HEK293 (cell line): ENCODE measurements at regions not wholly inside any gene's neighbourhood (a gene's known extent, or its start where the extent isn't known, plus 50 kb on each side); places are given as distances from the start of the nearest gene placed in this dataset.

Experiments
- CTCF ChIA-PET: fragments of 350-600 bp; formaldehyde crosslinking; extraction: SDS; loops from one replicate; lab custom pipeline; 2021; ENCODE audit warnings: antibody characterized with exemption; lab: Yijun Ruan, JAX
- POLR2A ChIA-PET: fragments of 300-600 bp; formaldehyde crosslinking; extraction: SDS; loops from one replicate; lab custom pipeline; 2020; ENCODE audit warnings: antibody characterized with exemption, inconsistent platforms; lab: Yijun Ruan, JAX
- H3K27ac ChIP-seq: fragments of 200-500 bp; sonication (Bioruptor generic); 2 replicates; pipeline ENCODE4 v1.5.1; 2014; ENCODE audit warnings: low read depth, low read length, control low read depth, inconsistent platforms; ENCODE audit errors: extremely low read depth
- H3K36me3 ChIP-seq, 2 experiments: fragments of 200-500 bp in 1 of 2; sonication (Bioruptor generic) in 1 of 2; 1 replicate in 1 of 2; 2 replicates in 1 of 2; pipeline ENCODE4 v1.5.1; 2014 to 2017; ENCODE audit warnings: inconsistent platforms in 2 of 2, low read length in 2 of 2; ENCODE audit not compliant: control insufficient read depth in 2 of 2, insufficient read depth in 1 of 2
- H3K4me1 ChIP-seq: fragments of 200-500 bp; sonication (Bioruptor generic); 2 replicates; pipeline ENCODE4 v1.5.1; 2014; ENCODE audit warnings: mild to moderate bottlenecking, low read length, inconsistent platforms; ENCODE audit not compliant: control insufficient read depth, insufficient read depth
- H3K4me3 ChIP-seq: 2 replicates; pipeline ENCODE4 v1.5.1; 2011; ENCODE audit warnings: low read depth, mild to moderate bottlenecking, control low read depth, low read length, moderate library complexity
- H3K9me3 ChIP-seq: fragments of 200-500 bp; sonication (Bioruptor generic); 2 replicates; pipeline ENCODE4 v1.5.1; 2014; ENCODE audit warnings: low read depth, low read length, inconsistent platforms; ENCODE audit not compliant: control insufficient read depth, insufficient read depth
- GFI1B ChIP-seq: fragments of 450-650 bp; formaldehyde crosslinking; IDR thresholded peaks from 2 replicates; pipeline ENCODE4 v1.5.1; 2016; ENCODE audit warnings: missing biosample characterization, missing genetic modification characterization
- GLI2 ChIP-seq: fragments of 450-650 bp; formaldehyde crosslinking; IDR thresholded peaks from 2 replicates; pipeline ENCODE4; 2017; ENCODE audit warnings: missing biosample characterization, missing genetic modification characterization, low read depth, borderline replicate concordance
- KLF16 ChIP-seq: fragments of 450-650 bp; formaldehyde crosslinking; IDR thresholded peaks from 2 replicates; pipeline ENCODE4 v1.5.1; 2017; ENCODE audit warnings: missing biosample characterization, missing genetic modification characterization
- SALL2 ChIP-seq: fragments of 450-650 bp; formaldehyde crosslinking; IDR thresholded peaks from 2 replicates; pipeline ENCODE4 v1.5.0; 2017; ENCODE audit warnings: missing biosample characterization, mild to moderate bottlenecking, missing genetic modification characterization, borderline replicate concordance
- SCRT1 ChIP-seq: fragments of 450-650 bp; formaldehyde crosslinking; IDR thresholded peaks from 2 replicates; pipeline ENCODE4 v1.5.1; 2016; ENCODE audit warnings: missing biosample characterization, missing genetic modification characterization, borderline replicate concordance
- SCRT2 ChIP-seq: fragments of 450-650 bp; formaldehyde crosslinking; IDR thresholded peaks from 2 replicates; pipeline ENCODE4 v1.5.1; 2016; ENCODE audit warnings: missing biosample characterization, missing genetic modification characterization
- SP7 ChIP-seq: fragments of 450-650 bp; formaldehyde crosslinking; IDR thresholded peaks from 2 replicates; pipeline ENCODE4 v1.5.1; 2016; ENCODE audit warnings: missing biosample characterization, missing genetic modification characterization
- YY2 ChIP-seq: fragments of 450-650 bp; formaldehyde crosslinking; IDR thresholded peaks from 2 replicates; pipeline ENCODE4 v1.5.1; 2016; ENCODE audit warnings: missing biosample characterization, missing genetic modification characterization
- ZNF114 ChIP-seq: fragments of 450-650 bp; formaldehyde crosslinking; IDR thresholded peaks from 2 replicates; pipeline ENCODE4 v1.5.0; 2017; ENCODE audit warnings: missing biosample characterization, missing genetic modification characterization
- ZNF175 ChIP-seq: fragments of 450-650 bp; formaldehyde crosslinking; IDR thresholded peaks from 2 replicates; pipeline ENCODE4 v1.5.1; 2016; ENCODE audit warnings: missing biosample characterization, missing genetic modification characterization
- ZNF202 ChIP-seq: fragments of 450-650 bp; formaldehyde crosslinking; IDR thresholded peaks from 2 replicates; pipeline ENCODE4 v1.5.1; 2016; ENCODE audit warnings: missing biosample characterization, missing genetic modification characterization, borderline replicate concordance
- ZNF248 ChIP-seq: fragments of 450-650 bp; formaldehyde crosslinking; IDR thresholded peaks from 2 replicates; pipeline ENCODE4 v1.5.1; 2017; ENCODE audit warnings: missing biosample characterization, missing genetic modification characterization
- ZNF416 ChIP-seq: fragments of 450-650 bp; formaldehyde crosslinking; IDR thresholded peaks from 2 replicates; pipeline ENCODE4 v1.5.1; 2016; ENCODE audit warnings: missing biosample characterization, missing genetic modification characterization
- ZNF521 ChIP-seq: fragments of 450-650 bp; formaldehyde crosslinking; IDR thresholded peaks from 2 replicates; pipeline ENCODE4 v1.5.1; 2017; ENCODE audit warnings: missing biosample characterization, mild to moderate bottlenecking, missing genetic modification characterization
- ZNF629 ChIP-seq: fragments of 450-650 bp; formaldehyde crosslinking; IDR thresholded peaks from 2 replicates; pipeline ENCODE4 v1.5.1; 2017; ENCODE audit warnings: missing biosample characterization, missing genetic modification characterization
- ZNF660 ChIP-seq: fragments of 450-650 bp; IDR thresholded peaks from 2 replicates; pipeline ENCODE4 v1.5.1; 2018; ENCODE audit warnings: missing biosample characterization, mild to moderate bottlenecking, missing genetic modification characterization
- ZNF777 ChIP-seq: fragments of 450-650 bp; formaldehyde crosslinking; IDR thresholded peaks from 2 replicates; pipeline ENCODE4 v1.5.1; 2017; ENCODE audit warnings: missing biosample characterization, missing genetic modification characterization, borderline replicate concordance
- TF ChIP-seq, protein P1 (sequence below): fragments of 450-650 bp; formaldehyde crosslinking; IDR thresholded peaks from 2 replicates; pipeline ENCODE4 v1.5.1; 2016; ENCODE audit warnings: missing biosample characterization, missing genetic modification characterization
- TF ChIP-seq, protein P2 (sequence below): fragments of 450-650 bp; formaldehyde crosslinking; IDR thresholded peaks from 2 replicates; pipeline ENCODE4 v1.5.1; 2016; ENCODE audit warnings: missing biosample characterization, missing genetic modification characterization
- TF ChIP-seq, protein P3 (sequence below): fragments of 450-650 bp; formaldehyde crosslinking; IDR thresholded peaks from 2 replicates; pipeline ENCODE4 v1.5.1; 2016; ENCODE audit warnings: missing biosample characterization, missing genetic modification characterization
- TF ChIP-seq, protein P4 (sequence below): fragments of 450-650 bp; IDR thresholded peaks from 2 replicates; pipeline ENCODE4 v1.5.1; 2018; ENCODE audit warnings: missing biosample characterization, missing genetic modification characterization

DNA sequence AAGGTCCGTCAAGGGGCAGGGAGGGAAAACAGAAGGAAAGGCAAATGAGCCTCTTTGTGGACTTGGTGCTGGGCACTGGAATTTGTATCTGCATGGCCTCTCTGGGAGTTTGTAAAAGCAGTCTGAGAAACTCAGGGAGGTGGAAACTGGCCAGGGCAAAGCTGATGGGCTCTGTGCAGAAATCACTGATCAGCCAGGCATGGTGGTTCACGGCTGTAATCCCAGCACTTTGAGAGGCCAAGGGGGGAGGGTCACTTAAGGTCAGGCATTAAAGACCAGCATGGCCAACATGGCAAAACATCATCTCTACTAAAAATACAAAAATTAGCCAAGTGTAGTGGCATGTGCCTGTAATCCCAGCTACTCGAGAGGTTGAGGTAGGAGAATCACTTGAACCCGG lies 369.9 kb upstream of the ZNF507 start:
- Histone ChIP-seq H3K4me1 (no peaks in the 10 kb centered on the region), H3K9me3 (no peaks in the 10 kb centered on the region), H3K4me3 (no peak overlapping the region), H3K36me3 (no peaks in the 10 kb centered on the region; a peak in 1 of 3 replicates), H3K27ac (no peak overlapping the region)
- ChIA-PET POLR2A (no interaction called here), CTCF (interaction anchor here (1.2 kb wide), 1 partner anchor 249 kb away, joined by 3 read pairs; no protein-coding TSS in a partner anchor)
- TF ChIP-seq GFI1B (tag by site-specific recombination), result no peak
- TF ChIP-seq ZNF777 (tag by site-specific recombination), result no peak
- TF ChIP-seq, protein P1, sequence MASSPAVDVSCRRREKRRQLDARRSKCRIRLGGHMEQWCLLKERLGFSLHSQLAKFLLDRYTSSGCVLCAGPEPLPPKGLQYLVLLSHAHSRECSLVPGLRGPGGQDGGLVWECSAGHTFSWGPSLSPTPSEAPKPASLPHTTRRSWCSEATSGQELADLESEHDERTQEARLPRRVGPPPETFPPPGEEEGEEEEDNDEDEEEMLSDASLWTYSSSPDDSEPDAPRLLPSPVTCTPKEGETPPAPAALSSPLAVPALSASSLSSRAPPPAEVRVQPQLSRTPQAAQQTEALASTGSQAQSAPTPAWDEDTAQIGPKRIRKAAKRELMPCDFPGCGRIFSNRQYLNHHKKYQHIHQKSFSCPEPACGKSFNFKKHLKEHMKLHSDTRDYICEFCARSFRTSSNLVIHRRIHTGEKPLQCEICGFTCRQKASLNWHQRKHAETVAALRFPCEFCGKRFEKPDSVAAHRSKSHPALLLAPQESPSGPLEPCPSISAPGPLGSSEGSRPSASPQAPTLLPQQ (tag by site-specific recombination), result no peak
- TF ChIP-seq, protein P2, sequence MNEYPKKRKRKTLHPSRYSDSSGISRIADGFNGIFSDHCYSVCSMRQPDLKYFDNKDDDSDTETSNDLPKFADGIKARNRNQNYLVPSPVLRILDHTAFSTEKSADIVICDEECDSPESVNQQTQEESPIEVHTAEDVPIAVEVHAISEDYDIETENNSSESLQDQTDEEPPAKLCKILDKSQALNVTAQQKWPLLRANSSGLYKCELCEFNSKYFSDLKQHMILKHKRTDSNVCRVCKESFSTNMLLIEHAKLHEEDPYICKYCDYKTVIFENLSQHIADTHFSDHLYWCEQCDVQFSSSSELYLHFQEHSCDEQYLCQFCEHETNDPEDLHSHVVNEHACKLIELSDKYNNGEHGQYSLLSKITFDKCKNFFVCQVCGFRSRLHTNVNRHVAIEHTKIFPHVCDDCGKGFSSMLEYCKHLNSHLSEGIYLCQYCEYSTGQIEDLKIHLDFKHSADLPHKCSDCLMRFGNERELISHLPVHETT (tag by site-specific recombination), result no peak
- no peak for TF ChIP-seq SCRT1
- TF ChIP-seq SP7 (tag by site-specific recombination), result no peak
- TF ChIP-seq ZNF629 (tag by site-specific recombination), result no peak
- TF ChIP-seq SALL2 (tag by site-specific recombination), result no peak
- no peak for TF ChIP-seq ZNF202 (tag by site-specific recombination)
- no peak for TF ChIP-seq GLI2
- TF ChIP-seq ZNF416 (tag by site-specific recombination), result no peak
- no peak for TF ChIP-seq ZNF660
- no peak for TF ChIP-seq ZNF248 (tag by site-specific recombination)
- TF ChIP-seq, protein P3, sequence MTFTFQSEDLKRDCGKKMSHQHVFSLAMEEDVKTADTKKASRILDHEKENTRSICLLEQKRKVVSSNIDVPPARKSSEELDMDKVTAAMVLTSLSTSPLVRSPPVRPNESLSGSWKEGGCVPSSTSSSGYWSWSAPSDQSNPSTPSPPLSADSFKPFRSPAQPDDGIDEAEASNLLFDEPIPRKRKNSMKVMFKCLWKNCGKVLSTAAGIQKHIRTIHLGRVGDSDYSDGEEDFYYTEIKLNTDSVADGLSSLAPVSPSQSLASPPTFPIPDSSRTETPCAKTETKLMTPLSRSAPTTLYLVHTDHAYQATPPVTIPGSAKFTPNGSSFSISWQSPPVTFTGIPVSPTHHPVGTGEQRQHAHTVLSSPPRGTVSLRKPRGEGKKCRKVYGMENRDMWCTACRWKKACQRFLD (tag by site-specific recombination), result no peak
- no peak for TF ChIP-seq KLF16 (tag by site-specific recombination)
- TF ChIP-seq, protein P4, sequence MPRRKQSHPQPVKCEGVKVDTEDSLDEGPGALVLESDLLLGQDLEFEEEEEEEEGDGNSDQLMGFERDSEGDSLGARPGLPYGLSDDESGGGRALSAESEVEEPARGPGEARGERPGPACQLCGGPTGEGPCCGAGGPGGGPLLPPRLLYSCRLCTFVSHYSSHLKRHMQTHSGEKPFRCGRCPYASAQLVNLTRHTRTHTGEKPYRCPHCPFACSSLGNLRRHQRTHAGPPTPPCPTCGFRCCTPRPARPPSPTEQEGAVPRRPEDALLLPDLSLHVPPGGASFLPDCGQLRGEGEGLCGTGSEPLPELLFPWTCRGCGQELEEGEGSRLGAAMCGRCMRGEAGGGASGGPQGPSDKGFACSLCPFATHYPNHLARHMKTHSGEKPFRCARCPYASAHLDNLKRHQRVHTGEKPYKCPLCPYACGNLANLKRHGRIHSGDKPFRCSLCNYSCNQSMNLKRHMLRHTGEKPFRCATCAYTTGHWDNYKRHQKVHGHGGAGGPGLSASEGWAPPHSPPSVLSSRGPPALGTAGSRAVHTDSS (tag by site-specific recombination), result no peak
- TF ChIP-seq ZNF175, result no peak
- no peak for TF ChIP-seq ZNF521 (tag by site-specific recombination)
- TF ChIP-seq YY2 (tag by site-specific recombination), result no peak

DNA sequence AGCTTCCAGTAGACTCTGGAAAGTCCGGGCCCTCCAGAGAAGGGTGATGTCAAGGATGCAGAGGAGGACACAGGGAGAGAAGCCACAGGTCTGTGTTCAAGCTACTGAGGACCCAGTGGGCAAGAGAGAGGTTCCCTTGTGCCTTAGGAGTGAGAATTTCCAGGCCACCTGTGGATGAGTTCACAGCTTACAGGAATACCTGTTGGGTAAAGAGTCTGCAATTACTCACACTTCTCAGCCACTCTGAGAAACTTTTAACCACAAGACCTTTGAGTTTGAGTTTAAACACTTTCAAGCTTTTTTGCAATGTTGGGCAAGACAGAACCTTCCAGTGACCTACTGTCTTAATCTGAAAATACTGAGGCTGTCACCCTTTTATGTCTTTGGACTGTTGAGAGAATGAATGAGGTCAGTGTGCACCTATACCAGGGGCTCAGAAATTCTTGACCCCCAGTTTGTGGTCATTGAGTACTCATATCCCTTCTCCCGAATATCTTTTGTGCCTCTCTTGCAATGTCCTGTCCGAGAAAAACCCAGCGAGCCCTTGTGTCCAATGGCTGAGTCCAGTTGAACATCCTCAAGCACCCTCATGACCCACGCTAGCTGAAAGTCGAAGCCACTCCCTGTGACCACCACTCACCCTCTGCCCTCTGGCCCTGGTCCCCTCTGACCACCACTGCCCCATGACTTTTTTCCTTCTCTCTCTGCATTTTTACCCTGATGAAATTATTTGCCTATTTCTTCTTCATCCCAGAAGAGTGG lies 368.5 kb upstream of the ZNF507 start:
- POLR2A ChIA-PET, result no interaction called here
- CTCF ChIA-PET, result interaction anchor here (0.6 to 1.2 kb wide), 3 partner anchors 248 to 647 kb away, joined by 3 to 5 read pairs (median 3); no protein-coding TSS in a partner anchor
- Histone ChIP-seq H3K4me3 (no peak overlapping the region), H3K4me1 (no peaks in the 10 kb centered on the region), H3K9me3 (no peaks in the 10 kb centered on the region), H3K27ac (no peak overlapping the region), H3K36me3 (no peaks in the 10 kb centered on the region; a peak in 1 of 3 replicates)
- TF ChIP-seq ZNF114 (tag by site-specific recombination) (no peak), SCRT2 (peak; percentile 70)
